ENCODE measurements at regions not wholly inside any gene's neighbourhood (a gene's known extent, or its start where the extent isn't known, plus 50 kb on each side); places are given as distances from the start of the nearest gene placed in this dataset.

DNA sequence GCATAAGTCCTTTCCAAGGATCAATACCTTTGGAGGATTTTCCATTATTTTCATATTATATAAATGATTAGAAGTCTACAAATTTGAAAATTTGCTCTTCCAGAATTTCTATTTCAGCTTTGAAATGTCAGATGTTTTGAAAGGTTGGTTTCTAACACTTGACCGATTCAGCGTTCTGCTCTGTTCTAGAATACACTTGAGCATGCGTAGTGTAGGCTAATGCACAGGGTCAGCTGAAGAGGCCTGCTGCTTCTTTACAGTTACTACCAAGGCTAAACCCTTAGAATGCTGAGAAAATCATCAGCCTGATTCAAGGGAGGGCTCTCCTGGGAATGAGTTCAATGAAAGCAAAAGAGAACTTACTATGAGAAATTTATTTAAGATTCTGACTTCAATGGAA lies 177.6 kb downstream of the RNF144B start:
- no peak overlapping the region for H3K23ac ChIP-seq (ENCODE audit: insufficient read length)

More for the DNA sequence above, 177.6 kb downstream of the RNF144B start:
- no peaks in the 10 kb centered on the region for H3K27me3 ChIP-seq (replicated peaks in 1 of 4; ENCODE audit: control insufficient read depth in 3 of 4, extremely low read depth in 1 of 4, insufficient read depth in 3 of 4, low read length in 3 of 4)
- H3K14ac ChIP-seq (ENCODE audit: insufficient read length) = no peak overlapping the region
- H3K27ac ChIP-seq (ENCODE audit: low read depth, low read length) = no peak overlapping the region
- H4K20me1 ChIP-seq (replicated peaks in 1 of 2; ENCODE audit: control insufficient read depth in 1 of 2, insufficient read depth in 2 of 2, low read length in 2 of 2) = no peaks in the 10 kb centered on the region
- POLR2A ChIA-PET (ENCODE audit: partially characterized antibody) = interaction anchor here (0.5 kb wide), 1 partner anchor 479 kb away, joined by 3 read pairs; no protein-coding TSS in a partner anchor
- no peak overlapping the region for H2BK20ac ChIP-seq (ENCODE audit: low read length)
- H2AK5ac ChIP-seq (ENCODE audit: low read depth, low read length) = no peak overlapping the region
- no peak overlapping the region for H3K56ac ChIP-seq (replicated peaks; ENCODE audit: insufficient read length, low read depth, low read length)
- no peak overlapping the region for H2AFZ ChIP-seq (ENCODE audit: low read length)
- no peaks in the 10 kb centered on the region for H3K79me1 ChIP-seq (ENCODE audit: low read depth, low read length)
- 83% methylated on average over 3 of the region's 3 CpGs; no CpG with 5 or more reads in 1 of the 2 experiments for WGBS, 2 experiments (ENCODE audit: extremely low coverage in 1 of 2, insufficient coverage in 1 of 2, insufficient read length in 1 of 2, insufficient replicate concordance in 2 of 2, low coverage in 1 of 2, low lambda C conversion rate in 2 of 2, missing lambda C conversion rate in 1 of 2)
- TF ChIP-seq SP1 (IDR thresholded peaks at IDR 0.05; ENCODE audit: low read depth, low read length) = no peak
- TF ChIP-seq SAP30 (IDR thresholded peaks at IDR 0.05; ENCODE audit: insufficient read depth, insufficient replicate concordance, low read length) = no peak
- no peak for TF ChIP-seq ATF2 (IDR thresholded peaks at IDR 0.05; ENCODE audit: low read length)
- TF ChIP-seq CBX8 (IDR thresholded peaks at IDR 0.05; ENCODE audit: borderline replicate concordance, low read depth, low read length) = no peak
- TF ChIP-seq PHF8 (conservative IDR thresholded peaks at IDR 0.05; ENCODE audit: low read depth, low read length) = no peak
- TF ChIP-seq SP2 (IDR thresholded peaks at IDR 0.05; ENCODE audit: low read length) = no peak
- no peak for TF ChIP-seq EZH2 (IDR thresholded peaks at IDR 0.05; ENCODE audit: low read depth, low read length, severe bottlenecking)
- TF ChIP-seq BRCA1 (IDR thresholded peaks at IDR 0.05; ENCODE audit: low read depth, low read length) = no peak
- no peaks in the 10 kb centered on the region for H3K4me1 ChIP-seq (replicated peaks in 1 of 4; ENCODE audit: control insufficient read depth in 3 of 4, insufficient read depth in 4 of 4, low read length in 3 of 4)
- no peak overlapping the region for H3K4me3 ChIP-seq (ENCODE audit: extremely low read depth in 1 of 4, insufficient read depth in 2 of 4, low read depth in 3 of 4, low read length in 4 of 4)
- H3K4ac ChIP-seq (replicated peaks; ENCODE audit: insufficient read length, low read depth, low read length) = no peak overlapping the region
- CTCF ChIA-PET (ENCODE audit: partially characterized antibody) = no interaction called here
- no peak overlapping the region for H3K4me2 ChIP-seq (ENCODE audit: insufficient read depth in 1 of 2, low read depth in 2 of 2, low read length in 2 of 2)
- H2BK15ac ChIP-seq (ENCODE audit: low read length) = no peak overlapping the region
- no peaks in the 10 kb centered on the region for H3K36me3 ChIP-seq (ENCODE audit: control insufficient read depth in 2 of 4, insufficient read depth in 4 of 4, low read length in 3 of 4)
- no peak overlapping the region for H2BK120ac ChIP-seq (replicated peaks; ENCODE audit: low read depth, low read length)
- H3K9ac ChIP-seq (replicated peaks in 1 of 4; ENCODE audit: extremely low read depth in 1 of 4, low read depth in 3 of 4, low read length in 3 of 4) = no peak overlapping the region
- H4K5ac ChIP-seq (ENCODE audit: insufficient read length, low read depth, low read length) = no peak overlapping the region
- H4K8ac ChIP-seq (ENCODE audit: extremely low read depth, insufficient read depth, low read length) = no peak overlapping the region
- no peak overlapping the region for H2BK12ac ChIP-seq (ENCODE audit: low read depth, low read length)
- FAIRE-seq (no peak), DNase-seq (ENCODE audit: low read depth in 1 of 2, low spot score in 2 of 2) (no peak)
- no peak overlapping the region for H2BK5ac ChIP-seq (ENCODE audit: low read depth, low read length)
- peaks cover 2% of the 10 kb centered on the region; the same call in 1 of the 2 replicates for H3K23me2 ChIP-seq (ENCODE audit: low read depth, low read length)
- no peaks in the 10 kb centered on the region; a peak in 1 of 4 replicates for H3K9me3 ChIP-seq (ENCODE audit: insufficient read depth in 2 of 2, low read depth in 1 of 2, low read length in 1 of 2)
- H3K79me2 ChIP-seq (ENCODE audit: control insufficient read depth in 1 of 2, insufficient read depth in 2 of 2, low read length in 2 of 2) = no peaks in the 10 kb centered on the region
- H4K91ac ChIP-seq (replicated peaks; ENCODE audit: insufficient read length, low read length) = no peak overlapping the region
- no peak overlapping the region for H3K18ac ChIP-seq (ENCODE audit: extremely low read depth, low read length)

Data from H1 (cell line).